DND-41 (cell line): ENCODE measurements at regions not wholly inside any gene's neighbourhood (a gene's known extent, or its start where the extent isn't known, plus 50 kb on each side); places are given as distances from the start of the nearest gene placed in this dataset.

Experiments
- ATAC-seq: fragments of 200-7000 bp; cut with Tn5 transposase; 3 replicates; pipeline ENCODE4 v1.9.1; 2021; ENCODE audit warnings: low read depth; ENCODE audit not compliant: insufficient read depth
- DNase-seq: peaks from one replicate; pipeline ENCODE4 v3.0.0-alpha.2; 2020
- H2AFZ ChIP-seq: 2 replicates; pipeline ENCODE4 v1.6.0; 2012; ENCODE audit warnings: low read depth, low read length
- H3K27ac ChIP-seq: 2 replicates; pipeline ENCODE4 v1.5.1; 2012; ENCODE audit warnings: low read length, inconsistent platforms
- H3K27me3 ChIP-seq: fragments of 200-600 bp; sonication (generic); 2 replicates; pipeline ENCODE4 v1.6.0; 2012; ENCODE audit warnings: low read length, mild to moderate bottlenecking, inconsistent platforms; ENCODE audit not compliant: insufficient read depth, poor library complexity
- H3K36me3 ChIP-seq: 2 replicates; pipeline ENCODE4 v1.5.1; 2012; ENCODE audit warnings: low read length, inconsistent platforms; ENCODE audit not compliant: insufficient read depth
- H3K4me1 ChIP-seq: 2 replicates; pipeline ENCODE4 v1.5.1; 2012; ENCODE audit warnings: mild to moderate bottlenecking, low read length; ENCODE audit not compliant: insufficient read depth
- H3K4me2 ChIP-seq: 2 replicates; pipeline ENCODE4 v1.6.0; 2012; ENCODE audit warnings: mild to moderate bottlenecking, moderate library complexity, low read length, inconsistent platforms; ENCODE audit not compliant: insufficient read depth
- H3K4me3 ChIP-seq, 2 experiments: fragments of 200-600 bp in 1 of 2; shearing (Covaris generic) in 1 of 2; 2 replicates each; pipeline ENCODE4 v1.5.1; 2012 to 2016; ENCODE audit warnings: inconsistent platforms in 2 of 2, low read length in 2 of 2, mild to moderate bottlenecking in 2 of 2, low read depth in 1 of 2, moderate library complexity in 1 of 2
- H3K79me2 ChIP-seq: 2 replicates; pipeline ENCODE4 v1.6.0; 2012; ENCODE audit warnings: low read length, inconsistent platforms; ENCODE audit not compliant: insufficient read depth
- H3K9ac ChIP-seq: 2 replicates; pipeline ENCODE4 v1.6.0; 2012; ENCODE audit warnings: low read depth, mild to moderate bottlenecking, inconsistent platforms, low read length, moderate library complexity
- H3K9me3 ChIP-seq: 2 replicates; pipeline ENCODE4 v1.5.1; 2012; ENCODE audit warnings: low read length, moderate library complexity, mild to moderate bottlenecking, inconsistent platforms; ENCODE audit not compliant: insufficient read depth, severe bottlenecking
- H4K20me1 ChIP-seq: 2 replicates; pipeline ENCODE4 v1.6.0; 2012; ENCODE audit warnings: low read length; ENCODE audit not compliant: insufficient read depth
- EZH2 ChIP-seq: IDR thresholded peaks from 3 replicates; pipeline ENCODE4 v1.6.1; 2012; ENCODE audit warnings: borderline replicate concordance, low read depth, mild to moderate bottlenecking, moderate library complexity, low read length, inconsistent platforms; ENCODE audit not compliant: severe bottlenecking
- TF ChIP-seq, protein P1 (sequence below): IDR thresholded peaks from 2 replicates; pipeline ENCODE4 v1.5.1; 2012; ENCODE audit warnings: borderline replicate concordance, low read length, moderate library complexity, mild to moderate bottlenecking; ENCODE audit not compliant: poor library complexity, severe bottlenecking; ENCODE audit errors: extremely low read depth

DNA sequence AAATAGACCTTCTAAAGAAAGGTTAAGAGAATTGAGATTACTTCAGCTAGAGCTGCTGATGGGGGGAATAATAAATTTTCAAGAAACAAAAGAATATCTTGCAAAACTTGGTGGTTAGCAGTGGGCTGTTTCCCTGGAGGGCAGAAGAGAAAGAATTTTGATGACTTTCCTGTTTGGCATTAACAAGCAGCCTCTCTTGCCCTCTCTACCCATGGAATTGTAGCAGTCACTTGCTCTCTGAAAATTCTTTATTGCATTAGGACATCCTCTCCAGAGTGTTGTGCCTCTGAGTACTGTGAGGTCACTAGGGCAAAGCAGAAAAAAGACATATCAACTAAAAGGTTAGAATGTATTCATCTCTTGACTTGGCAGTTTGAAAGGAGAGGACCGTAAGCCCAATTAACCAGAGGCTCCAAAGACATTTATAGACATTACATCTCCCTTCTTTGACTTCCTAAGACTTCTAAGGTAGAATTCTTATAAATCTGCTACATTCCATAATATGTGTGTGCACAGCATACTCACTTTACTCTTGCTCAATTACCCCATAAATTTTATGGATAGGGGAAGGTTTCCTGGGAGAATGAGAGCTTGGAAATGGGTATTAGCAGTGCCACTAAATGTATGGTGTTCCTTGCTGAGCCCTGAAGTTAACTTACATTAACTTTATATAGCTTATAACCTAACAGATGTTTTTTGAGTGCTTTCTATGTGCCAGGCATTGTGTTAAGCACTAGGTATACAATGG is 215.3 kb downstream of the KIF20B start:
- no peak overlapping the region for H3K27ac ChIP-seq
- H4K20me1 ChIP-seq = no peaks in the 10 kb centered on the region; the same call in 1 of the 2 replicates
- H2AFZ ChIP-seq = no peak overlapping the region
- H3K9me3 ChIP-seq = no peaks in the 10 kb centered on the region
- no peak overlapping the region for H3K9ac ChIP-seq
- ATAC-seq (no peak), DNase-seq (no peak)
- H3K4me2 ChIP-seq = no peak overlapping the region
- no peaks in the 10 kb centered on the region for H3K79me2 ChIP-seq
- no peak overlapping the region for H3K4me3 ChIP-seq
- TF ChIP-seq, protein P1, sequence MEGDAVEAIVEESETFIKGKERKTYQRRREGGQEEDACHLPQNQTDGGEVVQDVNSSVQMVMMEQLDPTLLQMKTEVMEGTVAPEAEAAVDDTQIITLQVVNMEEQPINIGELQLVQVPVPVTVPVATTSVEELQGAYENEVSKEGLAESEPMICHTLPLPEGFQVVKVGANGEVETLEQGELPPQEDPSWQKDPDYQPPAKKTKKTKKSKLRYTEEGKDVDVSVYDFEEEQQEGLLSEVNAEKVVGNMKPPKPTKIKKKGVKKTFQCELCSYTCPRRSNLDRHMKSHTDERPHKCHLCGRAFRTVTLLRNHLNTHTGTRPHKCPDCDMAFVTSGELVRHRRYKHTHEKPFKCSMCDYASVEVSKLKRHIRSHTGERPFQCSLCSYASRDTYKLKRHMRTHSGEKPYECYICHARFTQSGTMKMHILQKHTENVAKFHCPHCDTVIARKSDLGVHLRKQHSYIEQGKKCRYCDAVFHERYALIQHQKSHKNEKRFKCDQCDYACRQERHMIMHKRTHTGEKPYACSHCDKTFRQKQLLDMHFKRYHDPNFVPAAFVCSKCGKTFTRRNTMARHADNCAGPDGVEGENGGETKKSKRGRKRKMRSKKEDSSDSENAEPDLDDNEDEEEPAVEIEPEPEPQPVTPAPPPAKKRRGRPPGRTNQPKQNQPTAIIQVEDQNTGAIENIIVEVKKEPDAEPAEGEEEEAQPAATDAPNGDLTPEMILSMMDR = no peak
- TF ChIP-seq EZH2 = no peak
- H3K4me1 ChIP-seq = no peaks in the 10 kb centered on the region
- H3K27me3 ChIP-seq = peaks cover 7% of the 10 kb centered on the region
- H3K36me3 ChIP-seq = no peaks in the 10 kb centered on the region

DNA sequence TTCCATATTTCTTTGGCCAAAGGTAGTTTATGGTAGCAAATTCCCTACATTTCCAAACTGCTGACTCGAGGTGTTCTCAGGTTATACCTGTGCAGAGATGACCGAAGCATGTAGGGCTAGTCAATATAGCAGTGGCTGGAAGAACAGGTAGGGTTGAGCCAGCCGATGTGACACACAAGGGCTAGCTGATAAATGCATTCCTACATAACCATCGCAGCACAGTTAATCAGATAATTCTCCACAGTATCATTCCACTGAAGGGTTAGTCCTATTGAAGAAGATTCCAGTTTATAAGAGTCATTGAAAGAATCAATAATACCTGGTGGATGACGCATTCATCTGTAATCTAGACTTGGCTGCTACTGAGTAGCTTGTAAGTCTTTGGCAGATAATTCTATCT is 220.0 kb downstream of the KIF20B start:
- Histone ChIP-seq H3K27ac (no peak overlapping the region), H3K4me2 (no peak overlapping the region), H2AFZ (no peak overlapping the region), H4K20me1 (no peaks in the 10 kb centered on the region; the same call in 1 of the 2 replicates), H3K9me3 (no peaks in the 10 kb centered on the region), H3K36me3 (no peaks in the 10 kb centered on the region), H3K4me3 (no peak overlapping the region), H3K4me1 (no peaks in the 10 kb centered on the region), H3K27me3 (no peaks in the 10 kb centered on the region), H3K9ac (no peak overlapping the region), H3K79me2 (no peaks in the 10 kb centered on the region)
- TF ChIP-seq, protein P1 = no peak
- no peak for TF ChIP-seq EZH2
- ATAC-seq (no peak), DNase-seq (no peak)

DNA sequence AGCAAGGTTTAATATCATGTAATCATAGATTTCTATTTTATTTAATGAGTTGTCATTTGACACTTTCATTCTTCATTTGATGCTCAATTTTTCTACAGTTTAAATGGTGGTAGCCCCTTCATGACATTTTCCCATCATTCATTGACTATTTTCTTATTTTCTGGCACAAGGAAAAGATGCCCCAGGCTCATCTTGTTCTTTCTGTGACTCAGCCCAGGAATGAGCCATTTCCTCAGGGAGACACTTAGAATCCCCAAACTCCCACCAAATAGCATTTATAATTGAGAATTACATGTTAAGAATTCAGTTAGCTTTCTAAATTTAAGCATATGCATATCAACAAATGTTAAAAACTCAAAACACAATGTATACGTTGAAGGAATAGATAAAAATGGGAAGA is 222.3 kb downstream of the KIF20B start:
- no peak overlapping the region for H2AFZ ChIP-seq
- no peaks in the 10 kb centered on the region for H3K27me3 ChIP-seq
- no peaks in the 10 kb centered on the region for H3K79me2 ChIP-seq
- H3K27ac ChIP-seq = no peak overlapping the region
- no peak overlapping the region for H3K4me3 ChIP-seq
- no peak for DNase-seq
- no peaks in the 10 kb centered on the region for H3K9me3 ChIP-seq
- no peaks in the 10 kb centered on the region; the same call in 1 of the 2 replicates for H4K20me1 ChIP-seq
- no peak for ATAC-seq
- H3K9ac ChIP-seq = no peak overlapping the region
- H3K4me1 ChIP-seq = no peaks in the 10 kb centered on the region
- no peaks in the 10 kb centered on the region for H3K36me3 ChIP-seq
- no peak overlapping the region for H3K4me2 ChIP-seq
- TF ChIP-seq, protein P1 = no peak
- TF ChIP-seq EZH2 = no peak

DNA sequence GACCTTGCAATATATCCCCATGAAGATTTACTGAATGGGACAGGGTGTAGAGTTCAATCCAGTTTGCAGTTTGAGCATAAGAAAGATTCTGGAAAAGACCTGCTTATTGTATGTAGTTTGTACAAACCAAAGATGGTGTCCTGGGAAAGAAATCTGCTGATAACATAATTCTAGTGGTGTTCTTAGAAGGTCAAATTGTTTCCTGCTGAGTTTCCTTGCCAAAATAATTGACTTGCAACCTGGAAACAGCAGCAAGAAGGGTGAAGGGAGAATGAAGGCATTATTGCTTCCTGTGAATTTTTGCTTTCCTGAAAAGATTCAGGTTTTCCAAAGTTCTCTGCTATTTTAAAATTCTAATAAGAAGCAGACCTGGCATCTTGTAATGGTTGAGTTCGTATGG is 222.9 kb downstream of the KIF20B start:
- DNase-seq (no peak), ATAC-seq (no peak)
- Histone ChIP-seq H3K79me2 (no peaks in the 10 kb centered on the region), H4K20me1 (no peaks in the 10 kb centered on the region), H3K9me3 (no peaks in the 10 kb centered on the region), H3K9ac (no peak overlapping the region), H3K36me3 (no peaks in the 10 kb centered on the region), H3K27me3 (no peaks in the 10 kb centered on the region), H3K4me3 (no peak overlapping the region), H3K4me2 (no peak overlapping the region), H2AFZ (no peak overlapping the region), H3K4me1 (no peaks in the 10 kb centered on the region), H3K27ac (no peak overlapping the region)
- TF ChIP-seq, protein P1 = no peak
- no peak for TF ChIP-seq EZH2
